Right lobe of liver (tissue), 4 donors: ENCODE measurements at regions not wholly inside any gene's neighbourhood (a gene's known extent, or its start where the extent isn't known, plus 50 kb on each side); places are given as distances from the start of the nearest gene placed in this dataset.

Experiments used
- CTCF ChIP-seq, 4 donors: fragments of 200-600 bp in 3 of 4; fragments of 450-650 bp in 1 of 4; IDR thresholded peaks; one replicate each; pipeline versions ENCODE4 v1.5.1 to v1.8.0; 2016 to 2022; ENCODE audit warnings: antibody characterized with exemption in 4 of 4, mild to moderate bottlenecking in 2 of 4
- POLR2A ChIP-seq: fragments of 450-650 bp; IDR thresholded peaks from one replicate; pipeline ENCODE4 v1.6.1; 2017; ENCODE audit warnings: antibody characterized with exemption, mild to moderate bottlenecking
- donor health status: DM: no; HTN: no; CAD: no.
- donor health status: DM: no; HTN: no; CAD: no.
- donor health status: DM: no; HTN: yes; CAD: no.

- no peak for TF ChIP-seq CTCF (IDR thresholded peaks at IDR 0.05)
- no peak for TF ChIP-seq POLR2A
Observed at GRCh38 chr10:46222364-46222935, 64.3 kb upstream of the ANTXRL start.
